HepG2 (cell line): ENCODE measurements at regions not wholly inside any gene's neighbourhood (a gene's known extent, or its start where the extent isn't known, plus 50 kb on each side); places are given as distances from the start of the nearest gene placed in this dataset.

Source experiments
- ATAC-seq: fragments of 200-7000 bp; cut with Tn5 transposase; 3 replicates; pipeline ENCODE4 v1.9.1; 2020; ENCODE audit warnings: mild to moderate bottlenecking, moderate library complexity
- BruUV-seq: library from RNA; stranded (reverse); fragments of 400-500 nt; replicated peaks from 2 replicates; lab custom pipeline; 2021; lab: Mats Ljungman, UMichigan
- CTCF ChIA-PET: fragments of 300-600 bp; formaldehyde crosslinking; extraction: SDS; loops from one replicate; lab custom pipeline; 2021; ENCODE audit warnings: low total read pairs, inconsistent platforms, low intra/inter-chr PET ratio; lab: Yijun Ruan, JAX
- POLR2A ChIA-PET: fragments of 350-600 bp; sonication (Branson Sonifier 250); formaldehyde crosslinking; loops from one replicate; lab custom pipeline; 2020; ENCODE audit warnings: antibody characterized with exemption, inconsistent platforms; lab: Yijun Ruan, JAX
- DNase-seq: peaks from one replicate; pipeline ENCODE4 v3.0.0-alpha.2; 2015; ENCODE audit warnings: low spot score
- FAIRE-seq: peaks from 3 replicates; lab custom pipeline; 2011; peaks lifted over from hg19 to GRCh38; lab: Jason Lieb, UNC
- H2AFZ ChIP-seq: one replicate; pipeline ENCODE4 v1.6.1; 2011; ENCODE audit warnings: low read length, inconsistent platforms
- H3K27ac ChIP-seq: fragments of 300-600 bp; 3 replicates; pipeline ENCODE4 v1.8.0; 2011; ENCODE audit warnings: mixed run types, mild to moderate bottlenecking, mixed read lengths, low read length, inconsistent platforms; ENCODE audit not compliant: insufficient read depth; ENCODE audit errors: extremely low read length
- H3K27me3 ChIP-seq, 2 experiments: fragments of 200-600 bp in 1 of 2; 2 replicates in 1 of 2; 3 replicates in 1 of 2; pipeline versions ENCODE4 v1.6.0 to v1.8.0; 2011; ENCODE audit warnings: low read length in 2 of 2, mild to moderate bottlenecking in 2 of 2, moderate library complexity in 2 of 2, inconsistent platforms in 1 of 2; ENCODE audit not compliant: insufficient read depth in 2 of 2, control insufficient read depth in 1 of 2
- H3K36me3 ChIP-seq, 2 experiments: fragments of 200-600 bp in 1 of 2; replicated peaks in 1 of 2; 2 replicates in 1 of 2; 3 replicates in 1 of 2; pipeline versions ENCODE4 v1.5.1 to v1.8.0; 2011; ENCODE audit warnings: low read length in 2 of 2, inconsistent platforms in 1 of 2; ENCODE audit not compliant: insufficient read depth in 2 of 2, control insufficient read depth in 1 of 2
- H3K4me1 ChIP-seq: 2 replicates; pipeline ENCODE4 v1.5.1; 2012; ENCODE audit warnings: low read length, inconsistent platforms; ENCODE audit not compliant: insufficient read depth
- H3K4me2 ChIP-seq: 2 replicates; pipeline ENCODE4 v1.6.0; 2011; ENCODE audit warnings: low read depth, low read length, inconsistent platforms
- H3K4me3 ChIP-seq, 3 experiments: fragments of 200-600 bp in 1 of 3; sonication (generic), shearing (Covaris generic) in 1 of 3; replicated peaks in 1 of 3; 2 replicates each; pipeline ENCODE4 v1.5.1; 2011 to 2016; ENCODE audit warnings: low read length in 3 of 3, inconsistent platforms in 2 of 3, low read depth in 2 of 3, mild to moderate bottlenecking in 2 of 3, control low read depth in 1 of 3, mixed read lengths in 1 of 3; ENCODE audit not compliant: insufficient read depth in 1 of 3
- H3K79me2 ChIP-seq: one replicate; pipeline ENCODE4 v1.6.1; 2011; ENCODE audit warnings: low read length, inconsistent platforms; ENCODE audit not compliant: insufficient read depth
- H3K9ac ChIP-seq: 2 replicates; pipeline ENCODE4 v1.6.0; 2011; ENCODE audit warnings: mild to moderate bottlenecking, low read depth, low read length, inconsistent platforms; ENCODE audit not compliant: insufficient read depth
- H3K9me3 ChIP-seq: 2 replicates; pipeline ENCODE4 v1.5.1; 2012; ENCODE audit warnings: mild to moderate bottlenecking, low read length
- H4K20me1 ChIP-seq: 2 replicates; pipeline ENCODE4 v1.6.0; 2011; ENCODE audit warnings: inconsistent platforms, mild to moderate bottlenecking, low read length, moderate library complexity; ENCODE audit not compliant: insufficient read depth
- FOXC1 ChIP-seq: sonication (generic); formaldehyde crosslinking; IDR thresholded peaks from 2 replicates; pipeline ENCODE4 v1.8.0; 2022; ENCODE audit warnings: mild to moderate bottlenecking, missing genetic modification reagents, borderline replicate concordance
- FOXO4 ChIP-seq: sonication (generic); formaldehyde crosslinking; conservative IDR thresholded peaks from 2 replicates; pipeline ENCODE4 v1.8.1; 2023; ENCODE audit warnings: missing genetic modification reagents
- GATA4 ChIP-seq: sonication (generic); IDR thresholded peaks from 2 replicates; pipeline ENCODE4 v1.6.1; 2016; ENCODE audit warnings: antibody characterized with exemption, low read depth, borderline replicate concordance
- MEF2D ChIP-seq: sonication (generic); formaldehyde crosslinking; IDR thresholded peaks from 2 replicates; pipeline ENCODE4 v1.5.1; 2020; ENCODE audit warnings: mild to moderate bottlenecking, missing genetic modification reagents
- NR3C1 ChIP-seq: sonication (generic); formaldehyde crosslinking; IDR thresholded peaks from 2 replicates; pipeline ENCODE4 v1.4.0; 2020; ENCODE audit warnings: missing genetic modification reagents
- PRDM4 ChIP-seq: sonication (generic); formaldehyde crosslinking; IDR thresholded peaks from 2 replicates; pipeline ENCODE4 v1.9.0; 2021; ENCODE audit warnings: missing genetic modification reagents, borderline replicate concordance
- RXRA ChIP-seq: sonication (generic); formaldehyde crosslinking; IDR thresholded peaks from 2 replicates; pipeline ENCODE4 v1.5.1; 2020; ENCODE audit warnings: missing genetic modification reagents
- SIN3A ChIP-seq: IDR thresholded peaks from 2 replicates; pipeline ENCODE4 v1.6.1; 2011; ENCODE audit warnings: low read depth, mild to moderate bottlenecking, control low read depth, low read length, borderline replicate concordance
- SRF ChIP-seq: IDR thresholded peaks from 2 replicates; pipeline ENCODE4 v1.6.1; 2011; ENCODE audit warnings: mild to moderate bottlenecking, low read depth, low read length, moderate library complexity
- SRSF1 ChIP-seq: fragments of 200-400 bp; formaldehyde crosslinking; optimal IDR thresholded peaks from 2 replicates; pipeline ENCODE3; 2017; ENCODE audit warnings: mild to moderate bottlenecking, low read depth, low read length, moderate library complexity
- ZFP82 ChIP-seq: sonication (generic); formaldehyde crosslinking; IDR thresholded peaks from 2 replicates; pipeline ENCODE4 v1.5.1; 2020; ENCODE audit warnings: mild to moderate bottlenecking, missing genetic modification reagents, borderline replicate concordance
- ZFX ChIP-seq: sonication (generic); formaldehyde crosslinking; IDR thresholded peaks from 2 replicates; pipeline ENCODE4 v1.4.0; 2020; ENCODE audit warnings: mild to moderate bottlenecking, low read depth, missing genetic modification reagents, moderate library complexity
- ZNF230 ChIP-seq: sonication (generic); formaldehyde crosslinking; IDR thresholded peaks from 2 replicates; pipeline ENCODE4 v1.4.0; 2020; ENCODE audit warnings: mild to moderate bottlenecking, missing genetic modification reagents
- ZNF281 ChIP-seq: sonication (generic); formaldehyde crosslinking; IDR thresholded peaks from 2 replicates; pipeline ENCODE4 v1.4.0; 2020; ENCODE audit warnings: missing genetic modification reagents, borderline replicate concordance
- ZNF350 ChIP-seq: sonication (generic); formaldehyde crosslinking; IDR thresholded peaks from 2 replicates; pipeline ENCODE4 v1.4.0; 2020; ENCODE audit warnings: mild to moderate bottlenecking, low read depth, missing genetic modification reagents, borderline replicate concordance
- ZNF451 ChIP-seq: sonication (generic); formaldehyde crosslinking; IDR thresholded peaks from 2 replicates; pipeline ENCODE4 v1.5.0; 2020; ENCODE audit warnings: mild to moderate bottlenecking, missing genetic modification reagents
- ZNF543 ChIP-seq: sonication (generic); formaldehyde crosslinking; IDR thresholded peaks from 2 replicates; pipeline ENCODE4 v1.4.0; 2020; ENCODE audit warnings: mild to moderate bottlenecking, missing genetic modification reagents
- ZNF713 ChIP-seq: sonication (generic); formaldehyde crosslinking; IDR thresholded peaks from 2 replicates; pipeline ENCODE4 v1.4.0; 2020; ENCODE audit warnings: mild to moderate bottlenecking, missing genetic modification reagents
- WGBS: methylation state at CpG from one replicate; pipeline ENCODE4 v1.1.6; 2017; ENCODE audit warnings: low lambda C conversion rate; 5-methylcytosine and 5-hydroxymethylcytosine counted together
- in situ Hi-C: cut with HindIII; loops from 2 replicates; pipeline ENCODE4 v1.10.0; 2017; ENCODE audit warnings: low pct_unique_long_range_greater_than_20kb; ENCODE audit not compliant: extremely low pct_ligation_motif_present
- intact Hi-C: fragments of 100-400 bp; cut with micrococcal nuclease; formaldehyde crosslinking; loops from one replicate; pipeline ENCODE4 v1.10.0; 2022; ENCODE audit not compliant: unreplicated experiment

- ATAC-seq = no peak
- no peaks in the 10 kb centered on the region for H3K27me3 ChIP-seq
- CTCF ChIA-PET = no interaction called here
- H3K27ac ChIP-seq = no peak overlapping the region
- no peaks in the 10 kb centered on the region for H3K36me3 ChIP-seq
- H3K79me2 ChIP-seq = no peaks in the 10 kb centered on the region
- DNase-seq = no peak
- in situ Hi-C loops (no loop called here), intact Hi-C loops (no loop called here)
- POLR2A ChIA-PET = no interaction called here
- no peak for FAIRE-seq
- WGBS = 88% methylated on average over 3 of the region's 3 CpGs
- no TSS peak for BruUV-seq
- H4K20me1 ChIP-seq = no peaks in the 10 kb centered on the region
- no peaks in the 10 kb centered on the region for H3K4me1 ChIP-seq
- H3K9ac ChIP-seq = no peak overlapping the region
- H3K4me3 ChIP-seq = no peak overlapping the region
- H2AFZ ChIP-seq = no peak overlapping the region
- H3K9me3 ChIP-seq = no peaks in the 10 kb centered on the region
- no peak overlapping the region for H3K4me2 ChIP-seq
- TF ChIP-seq ZFP82 (CRISPR knock-in tag) (no peak), ZNF543 (CRISPR knock-in tag) (no peak), ZNF713 (CRISPR knock-in tag) (no peak), ZNF451 (CRISPR knock-in tag) (no peak), MEF2D (no peak), NR3C1 (CRISPR knock-in tag) (no peak), SRF (no peak), SIN3A (no peak), ZFX (CRISPR knock-in tag) (no peak), GATA4 (no peak), PRDM4 (CRISPR knock-in tag) (no peak), FOXC1 (CRISPR knock-in tag) (no peak), RXRA (CRISPR knock-in tag) (no peak), ZNF230 (CRISPR knock-in tag) (no peak), SRSF1 (no peak), ZNF350 (no peak), ZNF281 (no peak), FOXO4 (no peak)
These were observed 54.4 kb upstream of the BDKRB2 start for GRCh38 chr14:96150214-96150613.
